Panc1 (cell line): ENCODE measurements at regions not wholly inside any gene's neighbourhood (a gene's known extent, or its start where the extent isn't known, plus 50 kb on each side); places are given as distances from the start of the nearest gene placed in this dataset.

Experiments used
- POLR2AphosphoS5 ChIP-seq: IDR thresholded peaks from 2 replicates; pipeline ENCODE4 v1.6.1; 2012; ENCODE audit warnings: mild to moderate bottlenecking, low read depth, low read length, moderate library complexity
- SIN3A ChIP-seq: IDR thresholded peaks from 2 replicates; pipeline ENCODE4 v1.6.1; 2012; ENCODE audit warnings: low read depth, mild to moderate bottlenecking, low read length, moderate library complexity, borderline replicate concordance; ENCODE audit not compliant: insufficient read depth
- TF ChIP-seq, protein P1 (sequence below): fragments of 450-650 bp; IDR thresholded peaks from 2 replicates; pipeline ENCODE4 v1.5.1; 2017; ENCODE audit warnings: mild to moderate bottlenecking
- TF ChIP-seq, protein P2 (sequence below), 2 experiments: IDR thresholded peaks; 2 replicates each; pipeline ENCODE4 v1.6.1; 2011 to 2012; ENCODE audit warnings: low read depth in 2 of 2, control low read depth in 1 of 2, low read length in 1 of 2, mild to moderate bottlenecking in 1 of 2, moderate library complexity in 1 of 2; ENCODE audit not compliant: insufficient read depth in 1 of 2

DNA sequence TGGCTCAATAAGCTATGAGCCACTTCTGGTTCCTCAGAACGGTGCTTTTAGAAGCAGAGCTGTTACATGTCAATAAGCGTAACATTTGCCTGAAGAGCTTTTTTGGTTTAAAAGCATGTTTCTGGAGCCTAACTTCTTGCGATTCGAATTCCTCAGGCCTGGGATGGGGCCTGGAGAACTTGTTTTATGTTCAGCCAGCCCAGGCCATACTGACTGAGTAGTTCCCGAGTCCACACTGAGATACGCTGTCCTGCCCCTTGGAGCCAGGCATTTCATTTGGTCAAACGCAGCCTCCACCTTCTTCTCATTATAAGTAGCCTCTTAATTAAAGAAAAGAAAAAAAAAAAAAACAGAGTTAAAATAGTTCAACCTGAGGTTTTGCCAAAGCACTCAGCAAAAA, 260.6 kb upstream of the ANKRD55 start:
- TF ChIP-seq, protein P1, sequence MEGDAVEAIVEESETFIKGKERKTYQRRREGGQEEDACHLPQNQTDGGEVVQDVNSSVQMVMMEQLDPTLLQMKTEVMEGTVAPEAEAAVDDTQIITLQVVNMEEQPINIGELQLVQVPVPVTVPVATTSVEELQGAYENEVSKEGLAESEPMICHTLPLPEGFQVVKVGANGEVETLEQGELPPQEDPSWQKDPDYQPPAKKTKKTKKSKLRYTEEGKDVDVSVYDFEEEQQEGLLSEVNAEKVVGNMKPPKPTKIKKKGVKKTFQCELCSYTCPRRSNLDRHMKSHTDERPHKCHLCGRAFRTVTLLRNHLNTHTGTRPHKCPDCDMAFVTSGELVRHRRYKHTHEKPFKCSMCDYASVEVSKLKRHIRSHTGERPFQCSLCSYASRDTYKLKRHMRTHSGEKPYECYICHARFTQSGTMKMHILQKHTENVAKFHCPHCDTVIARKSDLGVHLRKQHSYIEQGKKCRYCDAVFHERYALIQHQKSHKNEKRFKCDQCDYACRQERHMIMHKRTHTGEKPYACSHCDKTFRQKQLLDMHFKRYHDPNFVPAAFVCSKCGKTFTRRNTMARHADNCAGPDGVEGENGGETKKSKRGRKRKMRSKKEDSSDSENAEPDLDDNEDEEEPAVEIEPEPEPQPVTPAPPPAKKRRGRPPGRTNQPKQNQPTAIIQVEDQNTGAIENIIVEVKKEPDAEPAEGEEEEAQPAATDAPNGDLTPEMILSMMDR, result no peak
- TF ChIP-seq POLR2AphosphoS5 (no peak), SIN3A (no peak)
- TF ChIP-seq, protein P2, sequence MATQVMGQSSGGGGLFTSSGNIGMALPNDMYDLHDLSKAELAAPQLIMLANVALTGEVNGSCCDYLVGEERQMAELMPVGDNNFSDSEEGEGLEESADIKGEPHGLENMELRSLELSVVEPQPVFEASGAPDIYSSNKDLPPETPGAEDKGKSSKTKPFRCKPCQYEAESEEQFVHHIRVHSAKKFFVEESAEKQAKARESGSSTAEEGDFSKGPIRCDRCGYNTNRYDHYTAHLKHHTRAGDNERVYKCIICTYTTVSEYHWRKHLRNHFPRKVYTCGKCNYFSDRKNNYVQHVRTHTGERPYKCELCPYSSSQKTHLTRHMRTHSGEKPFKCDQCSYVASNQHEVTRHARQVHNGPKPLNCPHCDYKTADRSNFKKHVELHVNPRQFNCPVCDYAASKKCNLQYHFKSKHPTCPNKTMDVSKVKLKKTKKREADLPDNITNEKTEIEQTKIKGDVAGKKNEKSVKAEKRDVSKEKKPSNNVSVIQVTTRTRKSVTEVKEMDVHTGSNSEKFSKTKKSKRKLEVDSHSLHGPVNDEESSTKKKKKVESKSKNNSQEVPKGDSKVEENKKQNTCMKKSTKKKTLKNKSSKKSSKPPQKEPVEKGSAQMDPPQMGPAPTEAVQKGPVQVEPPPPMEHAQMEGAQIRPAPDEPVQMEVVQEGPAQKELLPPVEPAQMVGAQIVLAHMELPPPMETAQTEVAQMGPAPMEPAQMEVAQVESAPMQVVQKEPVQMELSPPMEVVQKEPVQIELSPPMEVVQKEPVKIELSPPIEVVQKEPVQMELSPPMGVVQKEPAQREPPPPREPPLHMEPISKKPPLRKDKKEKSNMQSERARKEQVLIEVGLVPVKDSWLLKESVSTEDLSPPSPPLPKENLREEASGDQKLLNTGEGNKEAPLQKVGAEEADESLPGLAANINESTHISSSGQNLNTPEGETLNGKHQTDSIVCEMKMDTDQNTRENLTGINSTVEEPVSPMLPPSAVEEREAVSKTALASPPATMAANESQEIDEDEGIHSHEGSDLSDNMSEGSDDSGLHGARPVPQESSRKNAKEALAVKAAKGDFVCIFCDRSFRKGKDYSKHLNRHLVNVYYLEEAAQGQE (IDR thresholded peaks at IDR 0.05; ENCODE audit: insufficient read depth in 1 of 2, low read depth in 2 of 2, low read length in 1 of 2), result no peak
